Central memory CD4-positive, alpha-beta T cell (primary cell): ENCODE measurements at regions not wholly inside any gene's neighbourhood (a gene's known extent, or its start where the extent isn't known, plus 50 kb on each side); places are given as distances from the start of the nearest gene placed in this dataset.
"Not testable (repeated sequence)": the region's sequence is repeated elsewhere in the genome, so short reads cannot be mapped to it uniquely, and the experiment has no call there.

Experiments used
- DNase-seq: peaks from one replicate; pipeline ENCODE4 v3.0.0; 2022

GRCh38 chr2:95767531-95767930, 175.7 kb downstream of the TRIM43 start:
- DNase-seq = not testable (repeated sequence)

- not testable (repeated sequence) for DNase-seq
Measured at GRCh38 chr2:95767950-95768349, 176.1 kb downstream of the TRIM43 start.

GRCh38 chr2:95769256-95769655, 177.5 kb downstream of the TRIM43 start:
- DNase-seq = not testable (repeated sequence)

- not testable (repeated sequence) for DNase-seq
Measured at GRCh38 chr2:95770726-95771125, 178.9 kb downstream of the TRIM43 start.

- not testable (repeated sequence) for DNase-seq
Measured at GRCh38 chr2:95774322-95775192, 182.8 kb downstream of the TRIM43 start.

- not testable (repeated sequence) for DNase-seq
Measured at GRCh38 chr2:95775193-95775531, 183.4 kb downstream of the TRIM43 start.
